Esophagus (tissue), 2 donors: ENCODE measurements at regions not wholly inside any gene's neighbourhood (a gene's known extent, or its start where the extent isn't known, plus 50 kb on each side); places are given as distances from the start of the nearest gene placed in this dataset.
"Not testable (repeated sequence)": the region's sequence is repeated elsewhere in the genome, so short reads cannot be mapped to it uniquely, and the experiment has no call there.

Source experiments
- H3K27ac ChIP-seq, 2 donors: one replicate each; pipeline ENCODE4 v1.5.1; 2013; ENCODE audit warnings: low read depth in 2 of 2, mild to moderate bottlenecking in 2 of 2, inconsistent platforms in 1 of 2, low read length in 1 of 2, moderate library complexity in 1 of 2
- H3K27me3 ChIP-seq, 2 donors: one replicate each; pipeline ENCODE4 v1.6.1; 2013; ENCODE audit warnings: low read length in 2 of 2, control low read depth in 1 of 2, mild to moderate bottlenecking in 1 of 2; ENCODE audit not compliant: insufficient read depth in 2 of 2, control insufficient read depth in 1 of 2
- H3K36me3 ChIP-seq, 2 donors: one replicate each; pipeline ENCODE4 v1.6.1; 2013; ENCODE audit warnings: low read length in 1 of 2; ENCODE audit not compliant: control insufficient read depth in 2 of 2, insufficient read depth in 2 of 2
- H3K4me1 ChIP-seq, 2 donors: one replicate each; pipeline ENCODE4 v1.6.1; 2013; ENCODE audit warnings: low read length in 1 of 2; ENCODE audit not compliant: control insufficient read depth in 2 of 2, insufficient read depth in 2 of 2
- H3K4me3 ChIP-seq, 2 donors: one replicate each; pipeline ENCODE4 v1.5.1; 2013; ENCODE audit warnings: low read length in 2 of 2, mild to moderate bottlenecking in 2 of 2, low read depth in 1 of 2, moderate library complexity in 1 of 2
- H3K9me3 ChIP-seq, 2 donors: one replicate each; pipeline ENCODE4 v1.6.1; 2013; ENCODE audit warnings: mild to moderate bottlenecking in 2 of 2, low read depth in 1 of 2, low read length in 1 of 2, moderate library complexity in 1 of 2; ENCODE audit not compliant: control insufficient read depth in 2 of 2, insufficient read depth in 1 of 2
- WGBS, 2 donors: extraction: QIAGEN DNeasy Blood & Tissue Kit; methylation state at CpG; one replicate each; pipeline ENCODE4 v1.1.7; 2013; 5-methylcytosine and 5-hydroxymethylcytosine counted together
- donor health status: healthy with polysubstance abuse.
- donor health status: Bipolar disorder and iron deficiency.

DNA sequence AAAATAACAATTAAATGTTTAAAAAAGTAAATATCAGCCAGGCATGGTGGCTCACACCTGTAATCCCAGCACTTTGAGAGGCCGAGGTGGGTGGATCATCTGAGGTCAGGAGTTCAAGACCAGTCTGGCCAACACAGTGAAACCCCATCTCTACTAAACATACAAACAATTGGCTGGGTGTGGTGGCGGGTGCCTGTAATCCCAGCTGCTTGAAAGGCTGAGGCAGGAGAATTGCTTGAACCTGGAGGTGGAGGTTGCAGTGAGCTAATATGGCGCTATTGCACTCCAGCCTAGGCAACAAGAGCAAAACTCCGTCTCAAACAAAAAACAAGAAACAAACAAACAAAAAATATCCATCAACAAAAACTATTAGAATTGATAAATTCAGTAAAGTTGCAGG, 77.5 kb downstream of the SNX5 start:
- not testable (repeated sequence) for H3K27me3 ChIP-seq, H3K9me3 ChIP-seq, H3K36me3 ChIP-seq, H3K27ac ChIP-seq, H3K4me3 ChIP-seq, H3K4me1 ChIP-seq
- WGBS, 2 donors: 91 to 95% methylated on average over 4 of the region's 4 CpGs

DNA sequence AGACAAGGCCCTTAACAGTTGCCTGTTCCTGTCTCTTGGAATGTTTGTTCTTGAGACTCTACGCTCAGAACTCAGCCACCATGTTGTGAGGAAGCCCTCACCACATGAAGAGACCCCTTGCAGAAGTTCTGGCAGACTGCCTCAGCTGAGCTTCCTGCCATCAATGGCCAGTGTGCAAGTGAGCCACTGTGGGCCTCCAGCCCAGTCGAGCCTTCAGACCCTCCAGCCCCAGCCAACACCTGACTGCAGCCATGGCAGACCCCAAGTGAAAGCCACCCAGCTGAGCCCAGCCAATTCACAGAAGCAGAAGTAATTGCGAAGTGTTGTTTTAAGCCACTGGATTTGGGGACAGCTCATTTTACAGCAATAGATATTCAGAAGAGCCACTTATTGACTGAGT, 78.3 kb downstream of the SNX5 start:
- Histone ChIP-seq H3K4me1 (peaks cover 0 to 4% of the 10 kb centered on the region in 2 donors), H3K27me3 (no peaks in the 10 kb centered on the region), H3K27ac (no peak overlapping the region), H3K36me3 (no peaks in the 10 kb centered on the region), H3K9me3 (peaks cover 3 to 9% of the 10 kb centered on the region in 2 donors), H3K4me3 (no peak overlapping the region)
- 89 to 90% methylated on average over 3 of the region's 3 CpGs for WGBS, 2 donors

DNA sequence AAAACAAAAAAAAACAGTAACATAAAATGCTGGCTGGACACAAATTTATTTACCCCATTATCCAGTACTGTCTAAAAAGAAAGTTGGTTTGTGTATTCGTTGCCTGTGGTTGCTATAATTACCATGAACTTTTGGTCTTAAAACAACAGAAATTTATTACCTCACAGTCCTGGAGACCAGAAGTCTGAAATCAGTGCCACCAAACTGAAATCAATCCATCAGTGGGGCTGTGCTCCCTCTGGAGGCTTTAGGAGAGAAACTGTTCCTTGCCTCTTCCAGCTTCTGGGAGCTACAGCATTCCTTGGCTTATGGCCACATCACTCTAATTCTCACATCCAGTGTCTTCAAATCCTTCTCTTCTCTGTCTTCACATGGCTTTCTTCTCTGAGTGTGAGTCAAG, 79.4 kb downstream of the SNX5 start:
- no peak overlapping the region for H3K27ac ChIP-seq
- WGBS, 2 donors: 60 to 85% methylated on average over 1 of the region's 1 CpG
- H3K9me3 ChIP-seq: peaks cover 3 to 9% of the 10 kb centered on the region in 2 donors
- H3K27me3 ChIP-seq: no peaks in the 10 kb centered on the region
- no peak overlapping the region for H3K4me3 ChIP-seq
- no peaks in the 10 kb centered on the region for H3K36me3 ChIP-seq
- no peaks in the 10 kb centered on the region for H3K4me1 ChIP-seq

DNA sequence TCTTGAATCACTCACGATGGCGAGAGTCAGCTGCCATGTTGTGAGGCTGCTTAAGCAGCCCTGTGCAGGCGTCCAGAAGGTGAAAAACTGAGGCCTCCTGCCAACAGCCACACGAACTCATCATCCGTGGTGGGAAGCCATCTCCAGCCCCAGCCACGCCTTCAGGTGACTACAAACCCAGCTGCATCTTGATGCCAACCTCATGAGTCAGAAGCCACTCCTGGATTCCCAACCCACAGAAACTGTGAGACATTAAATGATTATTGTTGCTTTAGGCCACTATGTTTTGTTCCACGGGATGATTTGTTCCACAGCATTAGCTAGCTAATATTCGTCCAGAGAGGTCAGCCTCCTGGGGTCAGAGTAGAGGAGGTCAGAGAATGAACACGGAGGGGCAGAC, 80.5 kb downstream of the SNX5 start:
- peaks cover 3 to 9% of the 10 kb centered on the region in 2 donors for H3K9me3 ChIP-seq
- H3K27me3 ChIP-seq: no peaks in the 10 kb centered on the region
- no peaks in the 10 kb centered on the region for H3K4me1 ChIP-seq
- H3K36me3 ChIP-seq: no peaks in the 10 kb centered on the region
- H3K4me3 ChIP-seq: no peak overlapping the region
- 59 to 60% methylated on average over 9 of the region's 9 CpGs for WGBS, 2 donors
- no peak overlapping the region for H3K27ac ChIP-seq

DNA sequence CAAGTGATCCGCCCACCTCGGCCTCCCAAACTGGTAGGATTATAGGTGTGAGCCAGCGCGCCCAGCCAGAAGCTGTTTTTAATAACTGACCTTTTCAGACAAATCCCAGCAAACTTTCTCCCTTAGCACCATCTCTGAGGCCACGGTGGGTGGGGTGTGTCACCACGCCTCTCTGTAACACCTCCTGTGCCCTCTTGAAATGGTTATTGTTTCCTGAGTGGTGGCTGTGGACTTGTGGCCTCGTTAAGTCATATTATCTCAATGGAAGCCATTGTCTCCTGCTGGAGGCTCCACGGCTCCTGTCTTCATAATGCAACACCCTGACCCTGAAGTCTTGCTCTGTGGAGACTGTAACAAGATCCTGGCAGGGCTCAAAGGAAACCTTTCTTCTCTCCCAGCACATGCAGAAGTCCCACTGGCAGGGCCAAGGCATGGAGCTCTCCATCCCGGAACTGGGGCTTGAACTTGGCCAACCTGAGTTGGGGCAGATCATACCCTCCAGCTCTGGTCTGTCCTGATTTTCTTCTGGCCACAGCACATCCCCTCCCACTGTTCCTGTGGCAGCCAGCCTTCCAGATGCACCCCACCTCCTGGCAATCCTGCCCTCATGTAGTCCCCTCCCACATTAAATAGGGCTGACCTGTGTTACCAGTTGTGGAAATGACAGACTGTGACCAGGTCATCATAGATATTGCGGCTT, 81.1 kb downstream of the SNX5 start:
- H3K36me3 ChIP-seq: no peaks in the 10 kb centered on the region
- H3K27me3 ChIP-seq: no peaks in the 10 kb centered on the region
- H3K27ac ChIP-seq: no peak overlapping the region
- H3K4me1 ChIP-seq: no peaks in the 10 kb centered on the region
- no peak overlapping the region for H3K4me3 ChIP-seq
- 87 to 90% methylated on average over 10 of the region's 10 CpGs for WGBS, 2 donors
- H3K9me3 ChIP-seq: peaks cover 3 to 9% of the 10 kb centered on the region in 2 donors

DNA sequence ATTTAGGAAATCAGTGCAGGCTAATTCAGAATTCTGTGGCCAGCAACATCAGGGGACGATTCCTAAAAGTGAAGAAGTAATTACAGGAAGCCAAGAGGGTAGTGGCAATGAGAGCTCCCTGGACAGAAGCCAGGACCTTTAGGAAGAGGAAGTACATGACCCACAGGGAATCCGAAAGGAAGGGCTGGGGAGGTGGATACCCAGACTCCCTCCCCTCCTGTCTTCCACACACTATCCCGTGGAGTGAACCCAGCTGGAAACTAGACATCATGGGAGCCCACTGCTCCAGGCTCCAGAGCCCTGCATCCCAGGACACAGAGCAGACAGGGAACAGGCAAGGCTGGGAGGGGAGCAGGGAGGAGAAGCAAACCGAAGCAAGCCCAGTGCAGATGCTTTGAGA, 83.0 kb downstream of the SNX5 start:
- H3K27ac ChIP-seq: no peak overlapping the region
- H3K27me3 ChIP-seq: no peaks in the 10 kb centered on the region
- peaks cover 3 to 9% of the 10 kb centered on the region in 2 donors for H3K9me3 ChIP-seq
- no peaks in the 10 kb centered on the region for H3K4me1 ChIP-seq
- H3K4me3 ChIP-seq: no peak overlapping the region
- WGBS, 2 donors: 46 to 52% methylated on average over 4 of the region's 4 CpGs
- H3K36me3 ChIP-seq: no peaks in the 10 kb centered on the region

DNA sequence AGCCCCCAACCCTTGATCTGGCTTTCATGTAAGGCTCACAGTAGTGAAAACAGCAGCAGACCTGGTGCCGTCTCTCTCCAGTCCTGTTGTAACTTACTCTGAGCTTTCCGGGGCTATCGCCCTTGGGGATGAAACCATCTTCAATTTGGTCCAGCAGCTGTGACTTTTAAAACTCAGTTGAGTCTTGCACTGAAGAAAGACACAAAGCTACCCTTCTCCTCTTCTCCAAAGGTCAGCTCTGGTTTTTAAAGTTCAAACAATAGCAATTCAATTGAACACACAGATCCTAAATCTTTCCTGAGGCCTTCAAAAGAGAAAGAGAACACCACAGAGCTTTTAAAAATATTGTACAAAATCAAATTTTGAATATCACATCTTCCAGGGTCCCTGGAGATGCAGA, 83.5 kb downstream of the SNX5 start:
- Histone ChIP-seq H3K27me3 (no peaks in the 10 kb centered on the region), H3K27ac (no peak overlapping the region), H3K9me3 (peaks cover 0 to 5% of the 10 kb centered on the region in 2 donors), H3K4me3 (no peak overlapping the region), H3K4me1 (no peaks in the 10 kb centered on the region), H3K36me3 (no peaks in the 10 kb centered on the region)
- WGBS, 2 donors: 68 to 78% methylated on average over 3 of the region's 3 CpGs

DNA sequence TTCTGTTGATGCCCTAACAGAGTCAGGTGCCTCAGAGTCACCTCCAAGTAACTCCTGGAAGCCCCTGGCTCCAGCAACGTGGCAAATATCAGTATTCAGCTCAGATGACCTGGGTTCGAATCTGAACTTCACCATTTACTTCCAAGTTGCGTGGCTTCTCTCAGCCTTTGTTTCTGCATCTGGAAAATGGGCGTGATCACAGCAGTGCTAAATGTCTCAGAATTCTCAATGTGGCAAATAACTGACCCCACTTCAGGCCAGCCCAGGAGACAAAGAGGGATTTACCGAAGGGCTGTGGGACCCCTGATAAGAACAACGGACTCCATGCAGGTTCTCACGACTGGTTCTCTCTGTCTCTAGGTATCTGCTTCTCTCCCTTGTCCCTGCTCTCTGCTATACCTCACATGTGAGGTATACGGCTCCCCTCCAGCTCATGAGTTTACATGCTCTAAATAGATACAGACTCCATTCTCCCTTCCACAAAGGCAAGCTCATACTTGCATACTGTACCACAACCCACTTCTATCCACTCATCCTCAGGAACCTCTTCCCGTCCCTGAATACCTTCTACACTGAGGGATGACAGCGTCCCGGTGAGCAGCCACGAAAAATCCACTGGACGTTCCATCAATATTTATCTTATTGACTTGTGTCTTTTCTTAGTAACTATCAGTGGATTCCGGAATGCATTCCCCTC, 84.1 kb downstream of the SNX5 start:
- H3K27me3 ChIP-seq: no peaks in the 10 kb centered on the region
- 78 to 81% methylated on average over 14 of the region's 14 CpGs for WGBS, 2 donors
- no peak overlapping the region for H3K27ac ChIP-seq
- H3K9me3 ChIP-seq: peaks cover 0 to 3% of the 10 kb centered on the region in 2 donors
- H3K36me3 ChIP-seq: no peaks in the 10 kb centered on the region
- H3K4me3 ChIP-seq: no peak overlapping the region
- H3K4me1 ChIP-seq: no peaks in the 10 kb centered on the region

DNA sequence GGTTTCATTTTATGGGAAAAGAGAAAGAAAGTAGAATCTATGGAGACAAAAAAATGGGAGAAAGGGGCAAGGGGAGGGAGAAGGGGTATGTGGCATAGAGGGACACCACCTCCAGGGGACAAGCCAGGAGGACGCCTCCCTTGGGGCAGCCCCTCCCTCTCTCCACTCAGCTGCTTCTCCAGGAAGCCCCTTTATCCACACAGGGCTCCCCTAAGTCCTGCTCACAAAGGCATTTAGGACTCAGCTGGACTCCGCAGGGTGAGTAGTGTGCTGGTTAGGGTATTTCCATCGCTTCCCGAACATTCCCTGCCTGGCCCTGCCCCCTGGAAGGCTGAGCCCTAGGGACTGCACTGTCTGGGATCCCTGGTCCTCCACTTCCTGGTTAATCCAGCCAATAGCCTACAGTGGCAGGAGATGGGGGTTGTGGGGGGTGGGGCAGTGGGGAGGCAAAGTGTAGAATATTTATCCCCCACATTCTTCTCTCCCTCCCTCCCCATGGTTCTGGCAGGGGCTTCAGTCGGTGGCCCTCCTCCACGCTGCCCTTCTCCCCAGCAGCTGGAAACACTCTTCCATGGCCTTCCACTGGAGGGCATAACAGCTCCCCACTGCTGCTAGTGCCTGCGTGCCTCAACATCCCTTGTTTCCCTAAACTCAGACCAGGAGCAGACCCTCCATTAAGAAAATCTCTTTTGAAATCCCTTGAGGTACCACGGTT, 84.8 kb downstream of the SNX5 start:
- no peak overlapping the region for H3K4me3 ChIP-seq
- WGBS, 2 donors: 70 to 74% methylated on average over 8 of the region's 8 CpGs
- H3K4me1 ChIP-seq: no peaks in the 10 kb centered on the region
- no peaks in the 10 kb centered on the region for H3K27me3 ChIP-seq
- H3K9me3 ChIP-seq: peaks cover 0 to 1% of the 10 kb centered on the region in 2 donors
- H3K36me3 ChIP-seq: no peaks in the 10 kb centered on the region
- H3K27ac ChIP-seq: no peak overlapping the region
